Loucy (cell line): ENCODE measurements at regions not wholly inside any gene's neighbourhood (a gene's known extent, or its start where the extent isn't known, plus 50 kb on each side); places are given as distances from the start of the nearest gene placed in this dataset.
A peak's percentile ranks its signal among the peaks of the same experiment; 100 is the strongest.
"Not testable (repeated sequence)": the region's sequence is repeated elsewhere in the genome, so short reads cannot be mapped to it uniquely, and the experiment has no call there.

Source experiments
- H2AFZ ChIP-seq: fragments of 200-600 bp; sonication (generic); 2 replicates; pipeline ENCODE4 v1.6.0; 2016; ENCODE audit warnings: antibody characterized with exemption, mild to moderate bottlenecking, low read length, moderate library complexity
- H3F3A ChIP-seq: fragments of 200-600 bp; 2 replicates; pipeline ENCODE4 v1.6.0; 2016; ENCODE audit warnings: antibody characterized with exemption, low read depth, mild to moderate bottlenecking
- H3K27me3 ChIP-seq: fragments of 200-600 bp; sonication (generic); 2 replicates; pipeline ENCODE4 v1.6.1; 2014; ENCODE audit warnings: low read length, mild to moderate bottlenecking; ENCODE audit not compliant: insufficient read depth, poor library complexity, severe bottlenecking
- H3K36me3 ChIP-seq: fragments of 200-600 bp; sonication (generic); 2 replicates; pipeline ENCODE4 v1.6.1; 2016; ENCODE audit warnings: low read length; ENCODE audit not compliant: insufficient read depth
- H3K4me1 ChIP-seq: fragments of 200-600 bp; sonication (generic); 2 replicates; pipeline ENCODE4 v1.5.1; 2014; ENCODE audit warnings: low read length, mild to moderate bottlenecking; ENCODE audit not compliant: insufficient read depth, poor library complexity, severe bottlenecking
- H3K4me2 ChIP-seq: fragments of 200-600 bp; sonication (generic); 2 replicates; pipeline ENCODE4 v1.6.0; 2014; ENCODE audit warnings: antibody characterized with exemption, low read length, low read depth, mild to moderate bottlenecking; ENCODE audit not compliant: poor library complexity, severe bottlenecking
- H3K4me3 ChIP-seq: fragments of 200-600 bp; sonication (generic); 2 replicates; pipeline ENCODE4 v1.5.1; 2014; ENCODE audit warnings: low read length, mild to moderate bottlenecking, mixed read lengths; ENCODE audit not compliant: poor library complexity, severe bottlenecking
- H3K79me2 ChIP-seq: fragments of 200-600 bp; sonication (generic); 2 replicates; pipeline ENCODE4 v1.6.1; 2014; ENCODE audit warnings: low read length; ENCODE audit not compliant: insufficient read depth
- H3K9ac ChIP-seq: fragments of 200-600 bp; sonication (generic); 2 replicates; pipeline ENCODE4 v1.6.0; 2014; ENCODE audit warnings: mild to moderate bottlenecking, low read depth, low read length, moderate library complexity; ENCODE audit not compliant: poor library complexity, severe bottlenecking
- H3K9me2 ChIP-seq: fragments of 200-600 bp; sonication (generic); replicated peaks from 2 replicates; pipeline ENCODE4 v1.6.1; 2016; ENCODE audit warnings: low read depth, low read length, mixed read lengths
- H3K9me3 ChIP-seq: fragments of 200-600 bp; sonication (generic); 2 replicates; pipeline ENCODE4 v1.6.1; 2014; ENCODE audit warnings: mild to moderate bottlenecking, antibody characterized with exemption, low read length, low read depth; ENCODE audit not compliant: insufficient read depth
- H4K20me1 ChIP-seq: fragments of 200-600 bp; sonication (generic); 2 replicates; pipeline ENCODE4 v1.6.0; 2014; ENCODE audit warnings: antibody characterized with exemption, low read length, mild to moderate bottlenecking; ENCODE audit not compliant: insufficient read depth, poor library complexity, severe bottlenecking
- EZH2phosphoT487 ChIP-seq: fragments of 200-600 bp; IDR thresholded peaks from 2 replicates; pipeline ENCODE4 v1.6.1; 2018; ENCODE audit warnings: antibody characterized with exemption, mild to moderate bottlenecking, moderate library complexity, borderline replicate concordance
- TF ChIP-seq, protein P1 (sequence below): fragments of 200-600 bp; sonication (generic); conservative IDR thresholded peaks from 2 replicates; pipeline ENCODE4 v1.5.1; 2014; ENCODE audit warnings: mild to moderate bottlenecking, antibody characterized with exemption, low read length

DNA sequence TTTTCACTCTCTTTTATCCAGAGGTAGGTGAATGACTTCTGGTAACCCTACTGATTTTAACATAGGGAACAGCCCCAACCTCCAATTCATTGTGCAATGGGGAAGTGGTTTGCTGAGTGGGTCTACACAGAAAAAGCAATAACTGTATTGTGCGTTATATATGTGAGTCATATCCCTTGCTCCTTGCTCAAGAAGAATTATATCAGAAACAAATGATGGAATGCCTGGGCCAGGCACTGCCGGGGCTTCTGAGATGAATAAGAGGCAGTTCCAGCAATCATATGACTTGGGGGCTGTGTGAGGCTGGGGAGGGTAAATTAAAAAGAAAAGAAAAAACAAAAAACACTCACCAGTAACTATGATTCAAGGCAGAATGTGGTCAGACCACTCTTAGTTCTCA lies 79.2 kb upstream of the ABCA1 start:
- Histone ChIP-seq H3F3A (no peaks in the 10 kb centered on the region), H3K79me2 (no peaks in the 10 kb centered on the region), H2AFZ (0 out of 2 replicates have a peak overlapping the region, but pooled peaks have one; percentile 33), H3K4me1 (peaks cover 6% of the 10 kb centered on the region), H3K4me2 (no peak overlapping the region), H4K20me1 (no peaks in the 10 kb centered on the region), H3K36me3 (no peaks in the 10 kb centered on the region), H3K9me3 (no peaks in the 10 kb centered on the region), H3K4me3 (no peak overlapping the region), H3K27me3 (no peaks in the 10 kb centered on the region), H3K9ac (no peak overlapping the region), H3K9me2 (no peaks in the 10 kb centered on the region)
- TF ChIP-seq, protein P1, sequence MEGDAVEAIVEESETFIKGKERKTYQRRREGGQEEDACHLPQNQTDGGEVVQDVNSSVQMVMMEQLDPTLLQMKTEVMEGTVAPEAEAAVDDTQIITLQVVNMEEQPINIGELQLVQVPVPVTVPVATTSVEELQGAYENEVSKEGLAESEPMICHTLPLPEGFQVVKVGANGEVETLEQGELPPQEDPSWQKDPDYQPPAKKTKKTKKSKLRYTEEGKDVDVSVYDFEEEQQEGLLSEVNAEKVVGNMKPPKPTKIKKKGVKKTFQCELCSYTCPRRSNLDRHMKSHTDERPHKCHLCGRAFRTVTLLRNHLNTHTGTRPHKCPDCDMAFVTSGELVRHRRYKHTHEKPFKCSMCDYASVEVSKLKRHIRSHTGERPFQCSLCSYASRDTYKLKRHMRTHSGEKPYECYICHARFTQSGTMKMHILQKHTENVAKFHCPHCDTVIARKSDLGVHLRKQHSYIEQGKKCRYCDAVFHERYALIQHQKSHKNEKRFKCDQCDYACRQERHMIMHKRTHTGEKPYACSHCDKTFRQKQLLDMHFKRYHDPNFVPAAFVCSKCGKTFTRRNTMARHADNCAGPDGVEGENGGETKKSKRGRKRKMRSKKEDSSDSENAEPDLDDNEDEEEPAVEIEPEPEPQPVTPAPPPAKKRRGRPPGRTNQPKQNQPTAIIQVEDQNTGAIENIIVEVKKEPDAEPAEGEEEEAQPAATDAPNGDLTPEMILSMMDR = no peak
- TF ChIP-seq EZH2phosphoT487 = no peak

DNA sequence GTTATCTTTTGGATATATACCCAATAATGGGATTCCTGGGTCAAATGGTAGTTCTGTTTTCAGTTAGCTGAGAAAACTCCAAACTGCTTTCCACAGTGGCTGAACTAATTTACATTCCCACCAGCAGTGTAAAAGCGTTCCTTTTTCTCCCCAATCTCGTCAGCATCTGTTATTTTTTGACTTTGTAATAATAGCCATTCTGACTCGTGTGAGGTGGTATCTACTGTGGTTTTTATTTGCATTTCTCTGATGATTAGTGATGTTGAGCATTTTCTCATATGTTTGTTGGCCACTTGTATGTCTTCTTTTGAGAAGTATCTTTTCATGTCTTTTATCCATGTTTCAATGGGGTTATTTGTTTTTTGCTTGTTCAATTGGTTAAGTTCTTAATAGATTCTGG lies 82.1 kb upstream of the ABCA1 start:
- not testable (repeated sequence) for H3K9me2 ChIP-seq, H3K4me3 ChIP-seq, H3K9ac ChIP-seq, H4K20me1 ChIP-seq, H3K27me3 ChIP-seq, H3K9me3 ChIP-seq, H3K36me3 ChIP-seq, H2AFZ ChIP-seq, H3K4me2 ChIP-seq, H3K4me1 ChIP-seq, H3K79me2 ChIP-seq, H3F3A ChIP-seq

DNA sequence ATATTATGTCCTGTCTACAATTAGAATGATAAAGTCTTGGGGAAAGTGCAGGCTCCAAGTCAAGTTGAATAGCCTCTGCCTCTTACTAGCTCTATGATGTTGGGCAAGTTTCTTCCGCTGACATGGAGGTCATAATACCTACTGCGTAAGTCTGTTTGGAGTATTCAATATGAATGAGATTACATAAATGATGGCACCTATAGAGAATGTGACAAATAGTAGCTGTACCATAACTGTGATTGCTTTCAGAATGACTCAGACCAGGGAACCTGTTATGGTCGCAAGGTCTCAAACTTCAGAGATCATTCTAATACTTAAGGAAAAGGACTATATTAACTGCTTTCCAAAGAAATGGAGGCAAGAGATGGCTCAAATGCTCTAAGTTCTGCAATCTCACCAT lies 94.0 kb upstream of the ABCA1 start:
- H3K4me1 ChIP-seq = no peaks in the 10 kb centered on the region
- H3K36me3 ChIP-seq = no peaks in the 10 kb centered on the region
- no peak overlapping the region for H3K9ac ChIP-seq
- TF ChIP-seq EZH2phosphoT487 = no peak
- TF ChIP-seq, protein P1 = no peak
- no peaks in the 10 kb centered on the region for H3K9me2 ChIP-seq
- no peaks in the 10 kb centered on the region for H3K27me3 ChIP-seq
- no peak overlapping the region for H3K4me3 ChIP-seq
- H3F3A ChIP-seq = no peaks in the 10 kb centered on the region
- H3K79me2 ChIP-seq = no peaks in the 10 kb centered on the region
- H4K20me1 ChIP-seq = no peaks in the 10 kb centered on the region
- no peaks in the 10 kb centered on the region for H3K9me3 ChIP-seq
- no peak overlapping the region for H2AFZ ChIP-seq
- no peak overlapping the region for H3K4me2 ChIP-seq

DNA sequence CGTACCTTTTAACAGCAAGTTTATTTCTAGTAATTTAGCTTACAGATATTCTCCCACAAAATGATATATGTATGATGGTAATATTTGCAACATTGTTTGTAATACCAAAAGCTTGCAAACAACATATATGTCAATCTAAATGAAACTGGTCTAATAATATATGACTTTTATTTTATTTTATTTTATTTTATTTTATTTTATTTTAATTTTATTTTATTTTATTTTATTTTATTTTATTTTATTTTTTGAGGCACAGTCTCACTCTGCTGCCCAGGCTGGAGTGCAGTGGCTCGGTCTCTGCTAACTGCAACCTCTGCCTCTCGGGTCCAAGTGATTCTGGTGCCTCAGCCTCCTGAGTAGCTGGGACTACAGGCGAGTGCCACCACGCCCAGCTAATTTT lies 94.6 kb upstream of the ABCA1 start:
- not testable (repeated sequence) for H3K27me3 ChIP-seq, H3K4me1 ChIP-seq, H3K9me2 ChIP-seq, H3K9ac ChIP-seq, H3F3A ChIP-seq, H2AFZ ChIP-seq, H3K4me3 ChIP-seq, H3K9me3 ChIP-seq, H4K20me1 ChIP-seq, H3K79me2 ChIP-seq, H3K4me2 ChIP-seq, H3K36me3 ChIP-seq
